ENCODE measurements at regions not wholly inside any gene's neighbourhood (a gene's known extent, or its start where the extent isn't known, plus 50 kb on each side); places are given as distances from the start of the nearest gene placed in this dataset.

DNA sequence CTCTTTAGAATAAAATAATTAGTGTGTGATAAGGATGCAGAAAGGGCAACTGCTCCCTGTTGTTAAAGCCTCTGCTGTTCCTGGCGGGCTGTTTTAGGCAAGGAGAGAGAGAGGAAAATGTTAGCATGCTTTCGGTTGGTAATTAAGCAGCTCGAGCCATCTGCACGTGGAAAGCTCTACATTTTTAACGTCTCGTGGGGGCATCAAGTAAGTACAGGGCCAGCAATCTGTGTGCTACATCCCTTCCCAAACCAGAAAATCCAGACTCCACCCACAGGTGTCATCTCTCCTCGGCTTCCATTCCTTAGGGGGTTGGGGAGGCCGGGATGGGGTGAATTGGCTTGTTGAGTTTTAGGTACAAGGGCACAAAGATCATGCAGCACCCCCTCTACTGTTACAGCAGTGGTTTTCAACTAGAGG, 62.4 kb upstream of the MARCHF10 start:
- H3K4me1 ChIP-seq (ENCODE audit: low read length), result no peaks in the 10 kb centered on the region
- no peak overlapping the region for H3K4me2 ChIP-seq (ENCODE audit: low read length)
- TF ChIP-seq EZH2phosphoT487 (IDR thresholded peaks at IDR 0.05; ENCODE audit: low read depth), result no peak
- TF ChIP-seq, protein P1, sequence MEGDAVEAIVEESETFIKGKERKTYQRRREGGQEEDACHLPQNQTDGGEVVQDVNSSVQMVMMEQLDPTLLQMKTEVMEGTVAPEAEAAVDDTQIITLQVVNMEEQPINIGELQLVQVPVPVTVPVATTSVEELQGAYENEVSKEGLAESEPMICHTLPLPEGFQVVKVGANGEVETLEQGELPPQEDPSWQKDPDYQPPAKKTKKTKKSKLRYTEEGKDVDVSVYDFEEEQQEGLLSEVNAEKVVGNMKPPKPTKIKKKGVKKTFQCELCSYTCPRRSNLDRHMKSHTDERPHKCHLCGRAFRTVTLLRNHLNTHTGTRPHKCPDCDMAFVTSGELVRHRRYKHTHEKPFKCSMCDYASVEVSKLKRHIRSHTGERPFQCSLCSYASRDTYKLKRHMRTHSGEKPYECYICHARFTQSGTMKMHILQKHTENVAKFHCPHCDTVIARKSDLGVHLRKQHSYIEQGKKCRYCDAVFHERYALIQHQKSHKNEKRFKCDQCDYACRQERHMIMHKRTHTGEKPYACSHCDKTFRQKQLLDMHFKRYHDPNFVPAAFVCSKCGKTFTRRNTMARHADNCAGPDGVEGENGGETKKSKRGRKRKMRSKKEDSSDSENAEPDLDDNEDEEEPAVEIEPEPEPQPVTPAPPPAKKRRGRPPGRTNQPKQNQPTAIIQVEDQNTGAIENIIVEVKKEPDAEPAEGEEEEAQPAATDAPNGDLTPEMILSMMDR (IDR thresholded peaks at IDR 0.05; ENCODE audit: low read depth, low read length), result no peak
- peaks cover 20% of the 10 kb centered on the region; the same call in 1 of the 2 replicates for H3K27me3 ChIP-seq (ENCODE audit: low read depth, low read length)
- no peaks in the 10 kb centered on the region for H3K9me3 ChIP-seq (ENCODE audit: insufficient read depth, low read length)
- H3K79me2 ChIP-seq (ENCODE audit: low read length), result no peaks in the 10 kb centered on the region
- no peak overlapping the region for H3K4me3 ChIP-seq (ENCODE audit: low read length)
- no peak overlapping the region for H3K9ac ChIP-seq (ENCODE audit: low read length)
- H4K20me1 ChIP-seq (ENCODE audit: insufficient read depth, low read length), result no peaks in the 10 kb centered on the region
- no peak overlapping the region for H3K27ac ChIP-seq (ENCODE audit: low read length)
- no peaks in the 10 kb centered on the region for H3K36me3 ChIP-seq (replicated peaks; ENCODE audit: low read depth, low read length)
- H2AFZ ChIP-seq (ENCODE audit: low read depth, low read length), result no peak overlapping the region

GRCh38 chr17:62870030-62870541, 62.0 kb upstream of the MARCHF10 start:
- no peak overlapping the region for H3K27ac ChIP-seq (ENCODE audit: low read length)
- H3K27me3 ChIP-seq (ENCODE audit: low read depth, low read length), result peaks cover 23% of the 10 kb centered on the region; the same call in 1 of the 2 replicates
- no peaks in the 10 kb centered on the region for H3K4me1 ChIP-seq (ENCODE audit: low read length)
- no peaks in the 10 kb centered on the region for H3K79me2 ChIP-seq (ENCODE audit: low read length)
- no peak overlapping the region for H3K4me2 ChIP-seq (ENCODE audit: low read length)
- no peak overlapping the region for H2AFZ ChIP-seq (ENCODE audit: low read depth, low read length)
- H3K9me3 ChIP-seq (ENCODE audit: insufficient read depth, low read length), result no peaks in the 10 kb centered on the region
- H4K20me1 ChIP-seq (ENCODE audit: insufficient read depth, low read length), result no peaks in the 10 kb centered on the region
- no peaks in the 10 kb centered on the region for H3K36me3 ChIP-seq (replicated peaks; ENCODE audit: low read depth, low read length)
- H3K9ac ChIP-seq (ENCODE audit: low read length), result no peak overlapping the region
- TF ChIP-seq, protein P1 (IDR thresholded peaks at IDR 0.05; ENCODE audit: low read depth, low read length), result no peak
- TF ChIP-seq EZH2phosphoT487 (IDR thresholded peaks at IDR 0.05; ENCODE audit: low read depth), result no peak
- no peak overlapping the region for H3K4me3 ChIP-seq (ENCODE audit: low read length)

- Histone ChIP-seq H2AFZ (ENCODE audit: low read depth, low read length) (no peak overlapping the region), H3K27me3 (ENCODE audit: low read depth, low read length) (peaks cover 25% of the 10 kb centered on the region; the same call in 1 of the 2 replicates), H3K9ac (ENCODE audit: low read length) (no peak overlapping the region), H3K9me3 (ENCODE audit: insufficient read depth, low read length) (no peaks in the 10 kb centered on the region), H3K4me1 (ENCODE audit: low read length) (no peaks in the 10 kb centered on the region), H3K4me3 (ENCODE audit: low read length) (no peak overlapping the region), H3K79me2 (ENCODE audit: low read length) (no peaks in the 10 kb centered on the region), H3K4me2 (ENCODE audit: low read length) (no peak overlapping the region), H3K36me3 (replicated peaks; ENCODE audit: low read depth, low read length) (no peaks in the 10 kb centered on the region), H4K20me1 (ENCODE audit: insufficient read depth, low read length) (no peaks in the 10 kb centered on the region), H3K27ac (ENCODE audit: low read length) (no peak overlapping the region)
- TF ChIP-seq EZH2phosphoT487 (IDR thresholded peaks at IDR 0.05; ENCODE audit: low read depth), result no peak
- TF ChIP-seq, protein P1 (IDR thresholded peaks at IDR 0.05; ENCODE audit: low read depth, low read length), result no peak
Observed at GRCh38 chr17:62868723-62869122, 60.6 kb upstream of the MARCHF10 start.

GRCh38 chr17:62868008-62868407, 59.9 kb upstream of the MARCHF10 start:
- Histone ChIP-seq H2AFZ (ENCODE audit: low read depth, low read length) (no peak overlapping the region), H3K9me3 (ENCODE audit: insufficient read depth, low read length) (no peaks in the 10 kb centered on the region), H3K4me3 (ENCODE audit: low read length) (no peak overlapping the region), H3K9ac (ENCODE audit: low read length) (no peak overlapping the region), H3K27me3 (ENCODE audit: low read depth, low read length) (peaks cover 28% of the 10 kb centered on the region; the same call in 1 of the 2 replicates), H3K4me2 (ENCODE audit: low read length) (no peak overlapping the region), H3K36me3 (replicated peaks; ENCODE audit: low read depth, low read length) (no peaks in the 10 kb centered on the region), H3K27ac (ENCODE audit: low read length) (no peak overlapping the region), H3K79me2 (ENCODE audit: low read length) (no peaks in the 10 kb centered on the region), H3K4me1 (ENCODE audit: low read length) (no peaks in the 10 kb centered on the region), H4K20me1 (ENCODE audit: insufficient read depth, low read length) (no peaks in the 10 kb centered on the region)
- no peak for TF ChIP-seq EZH2phosphoT487 (IDR thresholded peaks at IDR 0.05; ENCODE audit: low read depth)
- TF ChIP-seq, protein P1 (IDR thresholded peaks at IDR 0.05; ENCODE audit: low read depth, low read length), result no peak
